ENCODE measurements at regions not wholly inside any gene's neighbourhood (a gene's known extent, or its start where the extent isn't known, plus 50 kb on each side); places are given as distances from the start of the nearest gene placed in this dataset.
"Not testable (repeated sequence)": the region's sequence is repeated elsewhere in the genome, so short reads cannot be mapped to it uniquely, and the experiment has no call there.

- no peak for DNase-seq (ENCODE audit: low read depth in 2 of 2)
These were observed 402.7 kb downstream of the LTN1 start for GRCh38 chr21:28590026-28590425.

GRCh38 chr21:28588997-28589396, 403.7 kb downstream of the LTN1 start:
- DNase-seq (ENCODE audit: low read depth in 2 of 2) = no peak

DNA sequence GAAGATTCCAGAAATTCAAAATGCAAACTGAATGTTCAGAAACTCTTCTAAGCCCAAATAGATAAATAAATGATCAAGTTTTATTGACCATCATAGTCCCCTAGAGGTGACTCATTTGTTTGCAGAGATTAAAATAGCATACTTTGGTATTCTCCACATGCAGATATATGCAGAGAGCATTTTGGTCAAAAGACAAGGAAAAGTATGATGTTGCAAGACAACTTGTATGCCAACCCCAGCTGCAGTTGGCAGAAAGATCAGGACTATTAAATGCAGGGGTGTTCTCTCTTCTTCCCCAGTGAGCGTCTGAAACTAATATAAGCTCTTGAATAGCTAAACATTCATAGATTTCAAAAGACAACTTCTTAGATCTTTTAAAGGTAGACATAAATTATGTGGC, 404.9 kb downstream of the LTN1 start:
- DNase-seq (ENCODE audit: low read depth in 2 of 2) = no peak

GRCh38 chr21:28581976-28582375, 410.7 kb downstream of the LTN1 start:
- DNase-seq (ENCODE audit: low read depth in 2 of 2) = no peak

- not testable (repeated sequence) for DNase-seq (ENCODE audit: low read depth in 2 of 2)
These were observed 411.4 kb downstream of the LTN1 start for GRCh38 chr21:28581311-28581731.

DNA sequence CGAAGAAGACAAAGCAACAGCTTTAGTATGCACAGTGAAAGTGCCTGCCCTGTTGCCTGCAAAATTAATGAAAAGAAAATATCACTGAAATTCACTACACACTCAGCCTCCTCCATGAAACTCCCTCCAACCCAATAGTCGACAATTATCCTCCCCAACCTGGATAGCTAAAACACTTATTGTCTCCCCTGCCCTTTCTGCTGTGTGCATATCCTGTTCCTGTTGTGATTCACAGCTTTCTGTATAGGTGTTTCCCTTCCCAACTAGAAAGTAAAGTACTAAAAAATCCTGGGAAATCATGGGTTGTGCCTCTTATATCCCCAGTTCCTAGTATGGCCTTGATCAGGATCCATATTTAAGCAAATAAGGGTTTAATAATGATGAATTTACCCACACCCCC, 412.1 kb downstream of the LTN1 start:
- DNase-seq (ENCODE audit: low read depth in 2 of 2) = no peak

DNA sequence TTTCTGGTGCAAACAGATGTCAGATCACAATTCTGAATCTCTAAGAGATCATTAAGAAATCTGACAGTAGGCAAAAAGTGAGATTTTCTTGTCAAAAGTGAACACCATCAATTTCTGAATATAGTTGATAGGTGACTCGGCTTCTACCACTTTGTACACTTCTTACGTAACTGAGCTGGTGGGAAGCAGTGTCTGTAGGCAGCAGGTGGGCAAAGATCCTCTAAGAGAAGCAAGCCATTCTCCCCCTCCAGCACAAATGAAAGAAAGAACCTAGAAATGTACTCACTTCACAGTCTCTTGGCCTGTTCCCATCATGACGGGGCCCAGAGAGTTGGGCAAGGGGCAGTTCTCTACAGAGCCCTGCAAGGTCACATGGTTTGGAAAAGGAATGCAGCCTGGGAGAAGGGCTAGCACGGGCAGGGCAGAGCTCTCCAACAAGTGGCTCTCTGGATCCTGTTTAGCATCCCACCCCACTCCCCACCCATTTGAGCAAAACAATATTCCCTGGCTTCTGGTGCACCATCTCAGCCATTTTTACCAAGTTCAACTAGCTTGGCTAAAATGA, 412.6 kb downstream of the LTN1 start:
- DNase-seq (ENCODE audit: low read depth in 2 of 2) = no peak

- no peak for DNase-seq (ENCODE audit: low read depth in 2 of 2)
These were observed 424.0 kb downstream of the LTN1 start for GRCh38 chr21:28568692-28569091.

- DNase-seq (ENCODE audit: low read depth in 2 of 2) = not testable (repeated sequence)
These were observed 428.7 kb downstream of the LTN1 start for GRCh38 chr21:28563933-28564332.

- no peak for DNase-seq (ENCODE audit: low read depth in 2 of 2)
These were observed 430.9 kb downstream of the LTN1 start for GRCh38 chr21:28561772-28562171.

DNA sequence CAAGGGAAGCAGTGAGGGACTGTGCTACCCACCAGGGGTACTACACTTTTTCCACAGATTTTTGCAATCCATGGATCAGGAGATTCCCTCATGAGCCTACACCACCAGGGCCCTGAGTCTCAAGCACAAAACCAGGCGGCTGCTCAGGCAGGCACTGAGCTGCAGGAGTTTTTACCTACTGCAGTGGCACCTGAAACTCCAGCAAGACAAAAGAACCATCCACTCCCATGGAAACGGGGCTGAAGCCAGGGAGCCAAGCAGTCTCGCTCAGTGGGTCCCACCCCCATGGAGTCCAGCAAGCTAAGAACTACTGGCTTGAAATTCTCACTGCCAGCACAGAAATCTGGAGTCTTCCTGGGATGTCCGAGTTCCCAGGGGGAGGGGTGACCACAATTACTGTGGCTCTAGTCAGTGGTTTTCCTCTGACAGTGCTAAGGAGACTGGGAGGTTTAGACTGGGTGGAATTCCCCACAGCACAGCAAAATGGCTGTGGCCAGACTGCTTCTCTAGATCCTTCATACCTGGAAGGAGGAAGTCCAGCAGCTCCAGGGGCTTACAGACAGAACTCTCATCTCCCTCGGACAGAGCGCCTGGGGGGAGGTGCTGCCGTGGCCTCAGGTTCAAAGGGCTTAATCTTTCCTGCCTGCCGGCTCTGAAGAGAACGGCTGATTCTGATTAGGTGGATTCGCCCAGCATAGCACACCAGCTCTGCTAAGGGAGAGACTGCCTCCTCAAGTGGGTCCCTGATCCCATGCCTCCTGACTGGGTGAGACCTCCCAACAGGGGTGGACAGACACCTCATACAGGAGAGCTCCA, 437.8 kb downstream of the LTN1 start:
- DNase-seq (ENCODE audit: low read depth in 2 of 2) = no peak

DNA sequence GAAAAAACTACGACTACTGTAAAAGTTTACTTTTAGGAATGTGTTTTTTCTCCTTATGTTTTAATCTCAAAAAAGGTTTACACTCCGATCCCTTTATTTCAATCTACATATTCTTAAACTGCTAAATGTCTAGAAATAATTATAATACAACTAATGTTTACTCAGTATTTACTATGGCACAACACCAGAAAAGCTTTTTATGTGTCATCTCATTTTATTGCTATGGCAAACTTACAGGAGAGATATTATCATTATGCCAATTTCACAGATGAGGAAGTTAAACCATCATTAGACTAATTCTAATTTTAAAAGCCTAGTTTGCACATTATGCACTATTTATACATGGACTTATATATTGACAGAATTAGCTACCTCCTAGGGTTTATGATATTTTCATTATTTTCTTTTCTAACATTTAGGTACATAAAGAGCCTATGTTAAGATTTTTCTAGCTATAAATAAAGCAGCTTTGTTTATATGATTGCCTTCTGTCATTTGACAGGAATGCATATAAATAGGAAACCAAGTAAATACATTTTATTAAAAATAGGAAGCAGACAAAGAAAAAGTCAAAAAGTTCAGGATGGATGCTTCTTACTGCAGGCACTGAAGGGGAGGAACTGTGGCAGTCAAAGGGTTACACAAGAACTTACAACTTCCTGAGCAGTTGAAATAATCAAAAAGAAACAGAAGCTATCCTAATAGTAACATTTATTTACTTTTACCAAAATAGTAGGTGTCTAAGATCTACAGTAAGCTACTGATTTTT, 442.4 kb downstream of the LTN1 start:
- no peak for DNase-seq (ENCODE audit: low read depth in 2 of 2)

- no peak for DNase-seq (ENCODE audit: low read depth in 2 of 2)
These were observed 444.4 kb downstream of the LTN1 start for GRCh38 chr21:28548291-28548690.

DNA sequence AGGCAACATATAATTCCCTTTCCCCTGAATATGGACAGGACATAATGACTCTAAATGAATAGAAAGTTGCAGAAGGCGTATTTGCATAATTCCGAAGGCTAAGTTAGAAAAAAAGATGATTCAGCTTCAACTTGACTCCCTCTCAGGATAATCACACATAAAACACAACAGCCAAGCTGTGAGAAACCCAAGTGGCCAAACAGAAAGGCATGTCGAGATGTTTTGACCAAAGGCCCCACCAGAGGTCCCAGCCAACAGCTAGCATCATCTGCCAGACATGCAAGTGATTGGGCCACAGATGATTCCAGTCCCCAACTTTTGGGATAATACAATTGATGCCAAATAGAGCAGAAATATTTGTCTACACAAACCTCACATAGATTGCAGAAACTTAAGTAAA, 444.9 kb downstream of the LTN1 start:
- DNase-seq (ENCODE audit: low read depth in 2 of 2) = no peak

DNA sequence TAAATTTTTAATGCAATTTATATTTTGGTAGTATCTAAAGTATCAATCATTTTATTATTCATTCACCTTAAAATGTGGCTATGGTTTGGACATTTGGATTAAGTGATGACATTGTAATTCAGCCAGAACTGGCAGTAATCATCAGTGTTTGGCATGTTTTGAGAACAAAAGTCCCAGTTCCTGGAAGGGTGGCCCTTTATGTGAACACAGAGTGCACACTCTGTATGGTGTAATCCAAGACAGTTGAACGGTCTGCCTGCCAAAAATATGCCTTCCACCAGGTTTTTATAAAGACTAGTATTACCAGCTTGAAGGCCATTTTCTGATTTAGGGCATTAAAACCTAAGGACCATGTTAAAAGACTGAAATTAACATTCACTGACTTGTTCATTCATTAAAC, 448.7 kb downstream of the LTN1 start:
- DNase-seq (ENCODE audit: low read depth in 2 of 2) = no peak

DNA sequence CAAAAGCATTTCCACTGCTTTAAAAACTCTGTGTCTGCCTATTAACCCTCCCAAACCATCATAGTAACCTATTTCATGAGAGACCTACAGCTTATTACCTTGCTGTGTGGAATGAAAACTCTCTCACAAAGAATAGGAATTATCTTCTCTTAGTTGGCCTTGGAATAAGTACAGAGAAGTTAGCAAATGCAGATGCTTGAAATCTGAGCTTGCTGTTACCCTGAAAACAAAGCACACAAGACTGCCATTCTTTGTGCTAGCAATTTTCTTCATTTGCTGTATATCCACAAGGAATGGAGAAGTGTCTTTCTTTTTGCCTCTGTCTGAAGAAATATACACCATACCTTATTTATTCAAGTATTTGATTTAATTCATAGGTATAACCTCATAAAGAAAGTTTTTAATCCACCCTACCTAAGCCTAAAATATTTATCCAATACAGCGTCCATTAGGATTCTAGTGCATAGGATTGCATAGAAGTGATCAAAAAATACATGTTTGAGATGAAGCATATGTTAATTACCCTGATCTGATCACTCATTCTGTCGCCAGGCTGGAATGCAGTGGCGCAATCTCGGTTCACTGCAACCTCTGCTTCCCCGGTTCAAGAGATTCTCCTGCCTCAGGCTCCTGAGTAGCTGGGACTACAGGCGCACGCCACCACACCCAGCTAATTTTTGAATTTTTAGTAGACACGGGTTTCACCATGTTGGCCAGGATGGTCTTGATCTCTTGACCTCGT, 451.1 kb downstream of the LTN1 start:
- no peak for DNase-seq (ENCODE audit: low read depth in 2 of 2)

DNA sequence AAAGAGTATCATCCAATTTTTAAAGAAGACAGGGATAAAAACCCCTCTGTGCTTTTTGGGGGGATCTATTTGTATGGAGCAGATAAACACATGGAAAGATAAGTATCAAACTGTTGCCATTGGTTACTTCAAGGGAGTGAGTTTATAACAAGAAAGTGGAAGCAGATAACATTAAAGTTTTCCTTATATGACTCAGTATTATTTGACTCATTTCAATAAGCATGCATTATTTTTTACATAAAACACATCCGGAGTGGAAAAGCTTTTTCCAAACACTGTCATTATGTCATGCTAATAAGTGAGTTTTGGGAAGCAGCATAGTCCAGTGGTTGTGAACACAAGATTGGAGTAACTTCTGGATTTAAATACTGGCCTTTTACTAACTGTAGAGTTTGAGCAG, 452.2 kb downstream of the LTN1 start:
- no peak for DNase-seq (ENCODE audit: low read depth in 2 of 2)

DNA sequence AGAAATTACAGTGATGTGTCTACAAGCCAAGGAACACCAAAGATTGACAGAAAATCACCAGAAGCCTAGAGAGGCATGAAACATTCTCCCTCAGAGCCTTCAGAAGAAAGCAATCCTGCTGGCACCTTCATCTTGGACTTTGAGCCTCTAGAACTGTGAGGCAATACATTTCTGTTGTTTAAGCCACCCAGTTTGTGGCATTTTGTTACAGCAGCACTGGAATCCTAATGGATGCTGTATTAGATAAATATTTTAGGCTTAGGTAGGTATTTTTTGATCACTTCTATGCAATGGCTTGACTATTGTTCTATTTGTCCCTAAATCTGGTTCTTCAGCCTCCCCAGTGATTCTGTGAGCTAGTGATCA, 453.1 kb downstream of the LTN1 start:
- DNase-seq (ENCODE audit: low read depth in 2 of 2) = no peak

GRCh38 chr21:28538987-28539622, 453.6 kb downstream of the LTN1 start:
- no peak for DNase-seq (ENCODE audit: low read depth in 2 of 2)

DNA sequence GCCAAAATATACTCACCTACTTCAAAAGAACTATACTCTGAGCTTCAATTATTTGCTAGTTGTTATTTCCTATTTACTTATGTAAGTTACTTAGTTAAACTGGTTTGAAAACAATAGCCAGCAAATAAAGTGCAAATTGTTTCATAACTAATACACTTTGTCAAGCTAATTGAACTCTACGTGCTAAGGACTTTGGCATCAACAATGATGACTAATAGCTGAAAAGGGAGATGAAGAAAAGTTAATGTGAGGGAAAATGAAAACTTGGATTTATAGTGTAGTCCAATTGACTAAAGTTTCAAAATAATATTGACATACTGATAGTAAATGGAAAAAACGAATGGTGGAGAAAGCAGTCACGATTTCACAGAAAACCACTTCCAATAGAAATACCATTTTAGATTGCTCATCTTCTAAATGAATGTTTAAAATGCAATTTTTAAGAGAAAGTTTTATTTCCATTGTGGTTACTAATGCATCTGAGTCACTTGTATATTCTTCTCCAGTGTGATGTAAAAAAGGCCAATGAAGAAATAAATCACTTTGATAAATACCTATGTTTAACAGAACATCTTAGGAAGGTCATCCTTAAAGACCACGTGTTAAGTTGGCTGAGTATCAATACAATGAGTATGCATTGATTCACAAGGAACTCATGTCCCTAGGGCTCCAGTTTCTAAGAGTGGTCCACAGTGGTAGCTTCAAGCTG, 455.2 kb downstream of the LTN1 start:
- DNase-seq (ENCODE audit: low read depth in 2 of 2) = no peak

DNA sequence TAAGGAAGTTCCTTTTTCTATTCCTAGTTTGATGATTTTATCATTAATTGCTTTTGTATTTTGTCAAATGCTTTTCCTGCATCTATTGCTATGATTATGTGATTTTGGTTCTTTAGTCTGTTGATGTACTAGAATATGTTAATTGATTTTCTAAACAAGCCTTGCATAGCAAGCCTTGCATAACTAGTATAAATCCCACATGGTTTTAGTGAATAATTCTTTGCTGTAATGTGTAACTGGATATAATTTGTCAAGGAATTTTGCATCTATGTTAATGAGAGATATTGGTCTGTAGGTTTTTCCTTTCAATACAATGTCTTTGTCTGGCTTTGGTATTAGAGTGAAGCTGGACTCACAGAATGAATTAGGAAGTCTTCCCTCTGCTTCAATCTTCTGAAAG, 460.2 kb downstream of the LTN1 start:
- no peak for DNase-seq (ENCODE audit: low read depth in 2 of 2)
